Fibroblast of the conjunctiva (primary cell): ENCODE measurements at regions not wholly inside any gene's neighbourhood (a gene's known extent, or its start where the extent isn't known, plus 50 kb on each side); places are given as distances from the start of the nearest gene placed in this dataset.

ENCODE experiments used
- DNase-seq: peaks from one replicate; pipeline ENCODE4 v3.0.0-alpha.2; 2010; ENCODE audit warnings: low read depth

DNA sequence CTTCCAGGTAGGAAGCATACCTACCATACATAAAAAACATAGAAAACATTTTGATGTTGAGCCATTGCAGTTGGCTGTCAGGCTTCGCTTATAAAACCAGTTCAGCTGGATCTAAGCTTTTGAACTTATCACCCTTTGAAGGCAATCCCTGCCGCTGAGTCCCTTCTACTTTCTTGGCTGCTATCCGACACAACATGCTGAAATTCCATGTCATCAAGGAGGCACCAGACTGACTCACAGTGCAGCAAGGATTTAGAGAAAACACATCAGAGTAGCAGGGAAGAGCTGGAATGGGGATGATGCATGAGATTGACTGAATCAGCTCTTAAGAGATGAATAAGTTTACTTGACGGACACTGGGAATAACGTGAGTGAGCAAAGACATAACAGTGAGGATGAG lies 135.0 kb upstream of the MAN1A1 start:
- DNase-seq, result peak; percentile 75

DNA sequence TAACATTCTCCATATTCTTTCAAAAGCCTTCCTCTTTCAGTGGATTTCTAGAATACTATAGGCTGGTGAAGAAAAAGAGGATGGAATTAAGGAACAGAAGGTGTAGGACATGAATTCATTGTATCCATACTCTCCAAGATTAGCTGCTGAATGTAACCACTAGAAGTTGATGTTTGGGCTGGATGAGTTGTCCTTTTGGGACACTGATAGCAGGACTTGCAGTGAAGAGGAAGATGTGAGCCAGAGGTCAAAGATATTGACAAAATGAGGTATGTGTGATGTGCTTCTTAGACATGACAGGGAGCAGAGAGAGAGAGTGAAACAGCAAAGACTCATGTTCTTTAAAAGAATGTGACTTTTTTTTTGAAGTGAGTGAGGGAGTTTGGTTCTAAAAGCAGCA lies 134.3 kb upstream of the MAN1A1 start:
- DNase-seq, result no peak

DNA sequence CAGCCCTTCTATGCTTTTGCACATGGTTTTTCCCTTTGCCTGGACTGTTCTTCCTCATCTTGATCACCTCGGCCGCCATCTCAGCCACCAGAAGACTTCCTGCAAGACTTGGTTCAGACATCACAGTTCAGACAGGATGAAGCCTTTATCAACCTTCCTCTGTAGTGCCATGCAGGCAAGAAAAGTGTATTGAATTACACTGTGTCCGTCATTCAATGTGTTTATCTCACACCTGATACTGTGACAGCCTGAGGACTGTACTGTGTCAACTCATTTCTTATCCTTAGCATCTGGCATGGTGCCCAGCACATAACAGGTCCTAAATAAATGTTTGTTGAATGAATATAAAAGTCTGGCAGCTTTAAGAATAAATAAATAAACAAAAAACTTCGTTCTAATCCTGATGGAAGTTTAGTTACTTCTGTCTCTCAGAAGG lies 133.3 kb upstream of the MAN1A1 start:
- DNase-seq, result no peak

DNA sequence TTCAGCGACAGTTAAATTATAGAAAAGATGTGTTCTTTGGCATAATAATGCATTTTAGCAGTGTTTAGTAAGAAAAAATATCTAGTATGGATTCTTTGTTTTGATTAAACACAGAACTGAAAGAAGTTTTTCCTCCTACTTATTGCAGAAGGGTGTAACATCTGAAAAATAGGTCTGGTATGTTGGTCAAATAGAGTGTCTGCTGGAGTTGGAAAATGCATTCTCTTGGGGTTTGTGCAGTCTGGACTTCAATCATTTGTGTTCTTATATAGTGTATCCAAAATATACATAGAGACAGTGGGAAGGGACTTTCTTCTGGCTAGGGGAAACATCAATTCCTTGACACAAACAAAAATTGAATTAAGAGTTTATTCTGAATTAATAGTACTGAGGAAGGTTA lies 132.4 kb upstream of the MAN1A1 start:
- peak; percentile 3 for DNase-seq

DNA sequence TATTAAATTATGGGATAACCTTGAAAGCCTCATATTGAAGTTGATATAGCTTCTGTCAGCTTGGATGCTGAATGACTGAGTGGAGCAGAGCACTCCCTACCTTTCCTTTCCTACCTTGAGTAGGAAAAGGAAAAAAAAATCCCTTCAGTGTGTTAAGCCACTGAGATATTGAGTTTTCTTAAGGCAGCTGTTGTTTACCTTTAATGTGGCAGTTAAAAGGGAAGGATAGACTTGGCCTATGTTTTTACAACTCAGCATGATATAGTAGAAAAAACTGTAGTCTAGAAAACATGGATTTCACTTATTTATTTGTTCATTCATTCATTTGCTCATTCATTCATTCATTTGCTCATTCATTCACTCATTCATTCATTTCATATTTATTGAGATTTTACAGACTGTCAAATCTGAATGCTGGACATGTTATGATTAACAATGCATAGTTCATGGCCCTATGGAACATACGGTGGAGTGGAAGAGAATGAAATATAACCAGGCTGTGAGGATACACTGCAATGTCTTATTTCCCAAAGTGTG lies 131.5 kb upstream of the MAN1A1 start:
- no peak for DNase-seq

DNA sequence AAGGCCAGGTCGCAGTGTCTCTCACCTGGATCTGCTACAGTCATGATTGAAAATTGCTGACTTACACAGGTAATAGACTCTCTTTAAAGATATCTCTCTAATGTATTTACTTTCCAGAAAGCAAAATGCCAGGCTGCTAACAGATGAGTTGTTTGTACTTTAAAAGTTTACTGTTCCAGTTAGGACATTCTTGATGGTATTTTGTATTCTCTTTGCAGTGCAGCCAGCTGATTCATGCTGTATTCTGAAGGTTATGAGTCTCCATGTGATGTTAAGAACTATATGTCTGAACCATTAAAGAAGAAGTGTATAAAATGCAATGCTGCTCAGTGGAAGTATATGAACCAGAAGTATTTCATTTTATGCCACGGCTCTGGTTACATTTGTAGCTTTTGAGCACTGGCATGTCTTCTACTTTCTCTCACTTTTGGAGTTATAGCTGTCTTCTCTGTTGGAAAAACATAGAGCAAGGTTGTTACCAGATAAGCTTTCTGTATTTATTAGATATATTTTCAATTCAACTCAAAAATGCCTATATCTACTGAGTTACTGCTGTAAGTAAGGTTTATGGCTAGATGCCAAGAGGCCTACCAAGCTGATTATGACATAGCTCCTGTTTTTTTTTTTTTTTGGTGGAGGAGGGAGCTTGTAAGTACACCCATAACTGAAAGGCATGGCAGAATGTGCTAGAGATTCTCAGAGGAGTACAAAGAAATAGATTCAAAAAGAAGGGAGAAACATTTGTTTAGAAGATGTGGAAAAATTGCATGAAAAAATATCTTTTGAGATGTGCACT lies 130.5 kb upstream of the MAN1A1 start:
- DNase-seq, result peak; percentile 76

DNA sequence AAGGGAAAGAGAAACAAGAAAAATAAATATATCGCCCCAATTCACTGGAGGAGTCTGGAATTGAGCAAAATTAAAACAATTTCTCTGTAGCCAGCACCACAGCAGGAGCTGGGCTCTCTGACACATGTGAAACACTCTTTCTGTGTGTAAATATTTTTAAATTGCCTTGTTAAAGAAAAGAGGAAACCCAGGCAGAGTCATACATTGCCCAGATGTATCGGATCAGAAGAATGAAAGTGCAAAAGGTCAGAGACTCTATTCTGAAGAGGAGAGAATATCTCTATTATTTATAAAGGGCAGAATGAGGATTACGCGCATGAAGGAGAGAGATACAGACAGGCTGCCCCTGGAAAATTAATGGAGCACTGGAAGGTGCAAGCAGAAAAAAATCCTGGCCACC lies 127.0 kb upstream of the MAN1A1 start:
- no peak for DNase-seq

DNA sequence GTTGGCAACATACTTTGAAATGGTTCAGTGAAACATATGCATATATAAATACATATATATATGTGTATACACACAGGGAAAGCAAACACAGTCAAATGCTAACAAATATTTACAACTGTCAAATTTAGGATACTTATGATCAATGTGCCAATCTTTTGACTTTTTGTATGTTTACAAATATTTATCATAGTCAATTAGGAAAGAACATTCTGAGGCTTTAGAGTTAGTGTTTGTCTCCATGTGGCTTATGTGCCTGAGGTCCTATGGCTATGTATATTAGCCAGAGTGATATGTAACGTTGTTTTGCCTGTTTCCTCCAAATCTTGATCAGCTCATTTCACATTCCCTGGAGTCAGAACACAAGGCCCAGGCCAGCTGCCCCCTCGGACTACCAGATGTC lies 126.5 kb upstream of the MAN1A1 start:
- no peak for DNase-seq

DNA sequence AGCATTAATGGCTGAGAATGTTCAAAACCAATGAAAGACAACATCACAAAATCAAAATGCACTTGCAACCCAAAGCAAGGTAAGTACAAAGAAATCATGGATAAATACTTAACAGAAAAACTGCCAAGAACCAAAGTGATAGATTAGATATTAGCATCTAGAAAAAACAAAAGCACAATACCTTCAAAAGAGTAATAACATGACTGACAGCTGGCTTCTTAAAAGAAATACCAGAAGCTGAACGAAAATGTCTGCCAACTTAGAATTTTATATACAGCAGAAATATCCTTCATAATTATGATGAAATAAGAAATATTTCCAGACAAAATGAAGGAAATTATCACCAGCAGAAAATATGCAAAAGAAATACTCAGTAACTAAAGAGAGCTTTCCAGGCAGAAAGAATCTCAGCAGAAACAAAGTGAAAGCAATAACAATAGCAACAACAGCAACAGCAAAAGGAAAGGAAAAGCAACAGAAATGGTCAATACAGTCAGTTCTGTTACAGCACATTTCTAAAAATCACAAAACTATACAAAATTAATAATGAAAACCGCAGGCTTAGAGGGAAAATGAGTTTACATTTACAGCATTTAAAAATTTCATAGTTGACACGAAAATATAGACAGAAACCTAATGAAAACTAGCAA lies 121.5 kb upstream of the MAN1A1 start:
- DNase-seq, result no peak

DNA sequence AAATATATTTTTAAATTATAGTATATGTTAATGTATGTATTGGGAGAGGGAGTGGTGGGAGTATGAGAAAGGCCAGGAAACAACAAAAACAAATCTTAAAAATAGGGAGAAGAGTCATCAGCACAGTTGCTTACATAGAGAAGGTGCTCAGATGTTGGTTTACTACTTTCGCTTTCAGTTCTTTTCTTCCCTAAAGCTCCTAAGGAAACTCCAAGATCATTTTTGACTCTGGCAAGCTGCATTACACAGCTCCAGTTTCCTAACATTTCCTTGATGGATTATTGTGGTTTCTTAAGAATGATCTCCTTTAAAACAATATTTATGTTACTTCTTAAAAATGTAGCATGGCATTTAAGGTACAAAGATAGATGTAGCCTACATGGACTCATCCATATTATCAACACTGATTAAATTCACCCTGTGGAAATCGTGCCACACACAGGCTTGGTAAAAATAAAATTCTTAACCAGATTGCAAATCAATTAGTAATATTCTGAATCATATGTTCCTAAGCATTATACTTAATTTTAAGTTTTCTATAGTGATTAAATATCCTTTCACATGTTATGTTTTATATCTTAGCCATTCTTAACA lies 118.0 kb upstream of the MAN1A1 start:
- no peak for DNase-seq

DNA sequence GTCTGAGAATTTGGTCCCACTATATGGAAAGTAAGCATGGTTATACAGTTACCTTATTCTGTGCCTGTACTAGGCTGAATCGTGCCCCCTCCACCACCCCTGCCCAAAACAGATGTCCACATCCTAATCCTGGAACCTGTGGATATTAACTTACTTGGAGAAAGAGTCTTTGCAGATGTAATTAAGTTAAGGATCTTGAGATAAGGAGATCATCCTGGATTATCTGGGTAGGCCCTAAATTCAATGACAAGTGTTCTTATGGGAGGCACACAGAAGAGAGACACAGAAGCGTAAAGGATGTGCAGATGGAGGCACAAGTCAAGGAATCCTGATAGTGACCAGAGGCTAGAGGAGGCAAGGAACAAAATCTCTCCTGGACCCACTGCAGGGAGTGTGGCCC lies 116.7 kb upstream of the MAN1A1 start:
- no peak for DNase-seq

DNA sequence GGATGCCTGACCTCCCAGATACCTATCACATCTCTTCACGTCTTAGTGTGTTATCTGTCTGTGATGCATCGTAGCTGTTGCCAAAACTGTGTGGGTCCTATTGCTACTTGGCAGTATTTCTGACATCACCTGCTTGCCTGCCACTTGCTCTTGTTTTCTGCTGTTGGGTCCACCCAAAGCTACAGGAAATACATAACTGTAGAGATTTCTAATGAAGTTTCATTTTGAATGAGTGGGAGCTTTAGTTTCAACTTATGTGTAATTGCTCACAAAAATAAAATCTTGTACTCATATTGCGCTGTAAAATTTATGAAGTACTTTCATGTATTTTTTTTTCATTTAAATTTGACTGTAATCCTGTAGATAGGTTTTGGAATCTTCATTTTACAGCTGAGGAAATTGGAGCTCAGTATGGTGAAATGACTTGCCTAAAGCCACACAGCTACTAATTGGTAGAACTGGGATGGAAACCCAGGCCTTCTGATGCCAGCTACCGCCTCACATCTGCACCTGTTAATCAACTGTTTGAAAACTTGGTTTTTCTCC lies 113.6 kb upstream of the MAN1A1 start:
- no peak for DNase-seq

DNA sequence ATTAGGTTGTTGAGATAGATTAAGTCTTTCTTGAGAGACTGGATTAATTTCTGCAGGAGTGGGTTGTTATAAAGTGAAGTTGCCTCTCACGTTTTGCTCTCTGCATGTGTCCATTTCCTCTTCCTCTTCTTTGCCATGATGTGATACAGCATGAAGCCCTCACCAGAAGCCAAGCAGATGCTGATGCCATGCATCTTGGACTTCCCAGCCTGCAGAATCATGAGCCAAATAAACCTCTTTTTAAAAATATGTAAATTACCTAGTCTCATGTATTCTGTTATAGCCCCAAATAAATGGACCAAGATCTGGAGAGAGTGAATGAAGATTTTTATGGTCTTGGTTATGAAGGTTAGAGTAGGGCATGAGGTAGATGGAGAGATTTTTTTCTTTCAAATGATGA lies 111.6 kb upstream of the MAN1A1 start:
- DNase-seq, result no peak

DNA sequence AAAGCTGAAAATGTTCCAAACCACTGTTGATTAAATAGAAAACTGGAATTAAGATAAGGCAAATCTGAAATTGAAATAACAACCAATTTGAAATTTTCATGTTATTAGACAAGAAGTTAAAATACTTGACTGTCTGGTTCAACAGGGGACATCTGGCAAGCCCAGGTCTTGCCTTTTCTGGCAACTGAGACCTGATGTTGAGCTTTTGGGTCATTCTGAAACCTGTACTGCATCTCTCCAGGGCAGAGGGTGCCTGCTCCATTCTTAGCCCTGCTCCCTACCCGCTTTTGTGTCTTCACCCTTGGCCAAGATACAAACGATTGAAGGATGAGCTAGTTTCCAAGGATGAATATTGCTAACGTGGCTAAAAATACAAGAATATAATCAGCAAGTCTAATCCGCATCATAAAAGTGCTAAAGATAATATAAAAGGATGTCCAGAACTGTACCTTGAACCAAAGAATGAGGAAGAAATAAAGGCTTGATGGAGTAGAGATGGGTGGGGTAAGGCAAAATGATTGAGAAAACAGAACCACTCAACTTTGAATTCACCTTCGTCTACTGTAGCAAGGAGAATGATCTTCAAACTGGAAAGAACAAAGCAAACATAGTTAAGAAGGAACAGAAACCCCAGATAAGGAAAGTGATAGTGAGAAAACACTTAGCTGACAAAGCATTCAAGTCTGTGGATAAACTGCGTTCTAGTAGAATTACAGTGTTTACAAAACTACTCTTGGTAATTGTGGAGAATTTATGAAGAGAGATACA lies 109.8 kb upstream of the MAN1A1 start:
- no peak for DNase-seq

DNA sequence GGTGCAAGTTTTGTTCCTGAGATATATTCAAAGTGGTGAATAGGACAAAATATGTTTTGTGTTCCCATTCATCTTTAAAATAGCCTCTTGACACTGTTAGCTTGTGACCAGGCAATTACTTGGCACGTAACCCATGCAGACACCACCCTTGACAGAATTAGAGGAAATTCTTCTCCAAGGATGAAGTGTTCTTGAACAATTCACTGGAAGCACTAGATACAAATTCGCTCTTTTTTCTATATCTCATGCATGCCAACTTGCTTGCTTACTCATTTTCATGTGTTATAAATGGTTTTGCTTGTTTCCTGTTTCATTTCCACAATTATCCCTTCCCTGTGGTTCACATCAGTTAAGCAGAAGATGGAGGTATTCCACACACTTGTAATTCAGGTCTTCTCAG lies 105.2 kb upstream of the MAN1A1 start:
- DNase-seq, result no peak

DNA sequence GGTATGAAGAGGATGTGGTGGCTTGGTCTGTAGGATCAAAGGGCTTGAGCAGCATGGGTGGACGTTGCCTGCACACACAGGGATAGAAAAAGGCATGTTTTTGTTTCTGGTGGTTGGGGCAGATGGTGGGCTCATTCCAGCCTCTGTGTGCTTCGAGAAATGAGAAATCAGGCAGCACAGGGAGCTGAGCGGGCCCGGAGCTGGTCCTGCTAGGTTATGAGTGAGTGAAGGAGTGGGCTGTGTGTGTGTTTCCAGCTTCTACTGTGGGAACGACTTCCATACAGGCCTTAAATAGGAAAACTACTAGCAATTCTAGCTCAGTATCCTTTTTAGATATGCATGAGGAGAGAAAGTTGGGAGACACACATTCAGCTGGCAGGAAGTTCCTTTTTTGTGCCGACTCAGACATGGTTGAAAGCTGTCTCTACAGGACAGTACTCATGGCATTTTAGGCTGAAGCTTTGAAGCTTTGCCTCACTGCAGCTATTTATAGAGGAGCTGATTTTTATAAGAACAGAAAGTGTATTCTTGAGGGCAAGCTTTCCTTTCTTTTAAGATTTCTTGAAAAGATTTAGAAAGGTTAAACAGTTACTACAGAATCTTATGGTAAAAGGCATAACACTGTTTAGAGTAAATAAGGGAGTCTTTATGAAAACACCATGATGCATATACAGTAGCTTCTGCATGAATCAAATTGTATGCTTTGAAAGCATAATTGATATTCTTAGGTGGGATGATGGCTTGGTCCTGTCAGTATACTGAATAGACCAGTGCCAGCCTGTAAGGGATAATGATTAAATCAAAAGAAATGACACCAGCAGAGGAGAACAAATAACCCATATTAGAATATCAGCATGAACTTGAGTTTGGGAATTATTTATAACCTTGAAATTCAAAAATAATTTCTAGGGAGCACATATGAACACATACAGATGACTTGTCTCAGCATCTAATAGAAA lies 104.0 kb upstream of the MAN1A1 start:
- no peak for DNase-seq

DNA sequence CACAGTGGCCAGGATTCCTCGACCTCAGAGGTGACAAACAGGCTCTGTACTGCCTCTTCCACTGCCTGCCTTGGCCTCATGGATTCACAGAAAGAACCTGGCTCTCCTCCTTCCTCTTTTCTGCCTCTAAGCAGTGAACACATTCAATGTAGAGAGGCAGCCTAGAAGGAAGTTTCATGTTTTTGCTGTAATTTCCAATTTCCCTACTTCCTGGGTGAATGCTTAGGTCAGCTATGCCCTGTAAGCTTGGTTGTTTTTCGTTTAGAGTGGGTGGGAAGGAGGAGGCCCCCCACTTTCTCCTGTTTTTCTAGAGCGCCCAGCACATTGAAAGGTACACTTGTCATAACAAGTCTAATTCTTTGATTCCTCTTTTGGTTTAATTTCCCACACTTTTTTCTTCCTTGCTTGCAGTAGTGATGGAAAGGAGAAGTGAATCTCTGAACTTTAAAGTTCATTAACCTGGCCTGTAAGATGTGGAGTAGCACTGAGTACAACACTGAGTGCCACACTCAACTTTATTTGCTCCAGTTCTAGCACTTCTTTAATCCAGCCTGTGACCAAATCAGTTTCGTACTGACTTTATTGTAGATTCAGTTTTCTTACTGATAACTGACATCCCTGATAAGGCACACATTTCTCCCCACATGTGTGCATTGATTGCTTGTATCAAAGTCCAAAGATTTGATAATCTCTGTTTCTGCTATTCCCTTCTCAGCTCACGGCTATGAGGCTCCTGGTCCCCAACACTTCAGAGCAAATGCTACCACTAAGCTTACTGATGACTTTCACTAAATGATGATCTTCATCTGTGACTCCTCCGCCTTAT lies 100.0 kb upstream of the MAN1A1 start:
- no peak for DNase-seq

DNA sequence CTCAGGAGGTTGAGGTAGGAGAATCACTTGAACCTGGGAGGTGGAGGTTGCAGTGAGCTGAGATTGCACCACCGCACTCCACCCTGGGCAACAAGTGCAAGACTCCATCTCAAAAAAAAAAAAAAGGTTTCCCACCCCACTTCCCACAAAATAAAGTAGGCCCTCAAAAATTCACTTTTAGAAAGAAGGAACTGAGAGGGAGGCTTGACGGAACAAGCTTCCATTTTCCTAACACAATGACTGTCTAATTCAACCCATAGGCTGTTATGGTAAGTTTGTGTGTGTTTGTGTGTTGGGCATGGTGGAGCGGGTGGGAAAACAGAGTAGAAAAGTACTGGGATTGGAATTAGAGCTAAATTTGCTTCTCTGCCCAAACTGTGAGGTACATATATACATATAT lies 98.4 kb upstream of the MAN1A1 start:
- no peak for DNase-seq

DNA sequence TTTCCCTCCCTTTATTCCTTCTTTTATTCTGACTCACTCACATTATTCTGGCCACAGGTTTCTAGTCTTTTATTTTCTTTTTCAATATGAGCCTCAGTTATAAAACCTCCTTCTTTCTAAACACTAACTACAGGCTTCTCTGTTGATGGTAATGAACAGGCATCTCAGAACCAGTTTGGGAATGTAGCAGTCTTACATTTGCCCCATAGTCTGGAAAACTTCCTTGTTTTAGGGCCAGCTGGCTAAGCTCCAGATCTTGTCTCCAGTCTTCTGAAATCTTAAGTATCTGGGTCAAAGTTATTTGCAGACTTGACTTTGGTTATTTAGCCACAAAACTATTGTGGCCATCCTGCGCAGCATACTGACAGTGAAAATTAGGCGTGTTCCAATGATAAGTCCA lies 97.0 kb upstream of the MAN1A1 start:
- peak; percentile 83 for DNase-seq

DNA sequence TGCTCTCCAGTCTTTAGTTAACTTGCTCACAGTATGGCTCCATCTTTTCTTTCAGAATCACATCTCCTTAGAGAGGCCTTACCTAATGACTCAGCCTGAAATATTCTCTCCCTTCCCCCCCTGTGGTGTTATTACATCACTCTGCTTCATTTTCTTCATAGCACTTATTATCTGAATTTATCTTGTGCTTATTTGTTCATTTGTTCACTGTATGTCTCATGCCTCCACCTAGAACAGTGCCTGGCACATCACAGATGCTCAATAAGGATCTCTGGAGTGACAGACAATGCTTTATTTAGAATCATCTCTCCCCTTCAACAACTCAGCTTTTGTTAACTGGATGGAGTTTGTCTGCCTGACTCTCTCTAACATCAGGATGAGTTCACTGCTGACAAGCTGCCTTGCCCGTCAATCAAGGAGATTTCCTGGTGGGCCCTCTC lies 96.6 kb upstream of the MAN1A1 start:
- DNase-seq, result peak; percentile 56
